Activated CD8-positive, alpha-beta memory T cell treated with anti-CD3 and anti-CD28 coated beads for 48 hours (primary cell): ENCODE measurements at regions not wholly inside any gene's neighbourhood (a gene's known extent, or its start where the extent isn't known, plus 50 kb on each side); places are given as distances from the start of the nearest gene placed in this dataset.

Experiments
- DNase-seq, 3 experiments: peaks; one replicate each; pipeline ENCODE4 v3.0.0-alpha.2; 2020; ENCODE audit warnings: low read depth in 2 of 3, low spot score in 2 of 3

DNA sequence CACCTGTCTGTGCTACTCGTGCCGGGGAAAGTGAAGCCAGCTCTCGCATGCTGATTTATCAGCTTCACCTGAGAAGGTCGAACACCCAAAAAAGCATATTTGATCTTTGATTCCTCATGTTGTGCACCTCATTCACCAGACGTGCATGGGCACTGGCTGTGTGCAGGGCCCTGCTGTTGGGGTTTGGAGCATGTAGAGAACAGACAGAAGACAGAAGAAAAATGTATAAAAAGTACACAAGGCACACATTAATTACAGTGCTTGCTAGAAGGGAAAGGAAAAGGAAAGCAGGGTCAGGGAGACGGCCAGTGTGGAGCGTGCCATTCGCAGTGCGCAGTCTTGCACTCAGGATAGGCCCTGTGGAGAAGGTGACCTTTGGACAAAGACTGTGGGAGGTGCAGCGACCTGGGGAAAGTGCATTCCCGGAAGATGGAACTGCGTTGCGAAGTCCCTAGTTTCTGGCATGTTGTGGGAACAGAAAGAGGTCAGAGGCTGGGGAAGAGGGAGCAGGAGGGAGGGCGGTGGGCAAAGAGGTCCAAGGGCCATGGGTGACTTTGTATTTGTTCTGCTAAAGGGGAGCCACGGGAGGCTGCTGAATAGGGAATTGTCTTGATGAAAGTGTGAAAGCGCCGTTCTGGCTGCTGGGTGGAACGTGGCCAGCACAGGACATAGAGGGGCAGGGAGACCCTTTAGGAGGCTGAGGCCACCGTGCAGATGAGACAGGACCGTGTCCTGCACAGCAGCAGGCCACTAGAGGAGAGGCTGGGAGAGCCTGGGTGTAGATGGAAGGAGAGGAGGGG, 232.8 kb downstream of the GLRX3 start:
- DNase-seq = no peak

DNA sequence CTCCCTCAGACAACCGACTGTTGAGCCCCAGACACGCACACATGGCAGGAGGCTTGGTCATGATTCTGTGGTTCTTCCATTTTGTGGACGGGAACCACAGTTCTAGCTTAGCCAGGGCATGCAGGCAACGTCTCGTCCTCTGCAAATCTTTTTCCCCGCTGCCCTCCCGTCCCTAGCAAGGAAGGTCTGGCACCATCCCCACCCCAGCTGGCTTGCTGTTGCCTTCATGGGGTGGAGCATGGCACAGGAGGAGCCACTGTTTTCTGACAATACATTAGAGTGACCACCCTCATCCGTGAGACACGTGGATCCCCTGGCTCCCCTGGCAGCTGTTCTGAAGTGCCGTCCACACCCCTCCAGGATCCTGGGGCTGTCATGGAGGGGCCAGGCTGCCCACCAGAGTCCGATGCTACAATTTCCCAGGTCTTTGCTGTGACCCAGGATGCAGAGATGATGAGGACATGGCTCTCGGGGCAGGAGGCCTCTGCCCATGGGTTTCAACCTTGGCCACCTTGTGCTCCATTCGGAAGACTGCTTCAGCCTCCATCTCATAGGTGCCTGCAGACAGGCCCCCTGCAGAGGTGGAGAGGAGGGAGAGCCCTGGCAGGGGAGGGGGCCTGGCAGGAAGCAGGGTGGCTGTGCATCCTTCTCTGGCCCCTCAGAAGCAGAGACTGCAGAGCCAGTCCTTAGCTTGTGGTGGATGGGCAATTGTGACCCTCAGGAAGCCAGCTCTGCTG, 233.6 kb downstream of the GLRX3 start:
- no peak for DNase-seq

- no peak for DNase-seq
Measured at GRCh38 chr10:130370721-130371120, 234.5 kb downstream of the GLRX3 start.

- no peak for DNase-seq
Measured at GRCh38 chr10:130371156-130371555, 235.0 kb downstream of the GLRX3 start.

- no peak for DNase-seq
Measured at GRCh38 chr10:130371666-130372065, 235.5 kb downstream of the GLRX3 start.

- DNase-seq = no peak
Measured at GRCh38 chr10:130372222-130372621, 236.0 kb downstream of the GLRX3 start.

GRCh38 chr10:130372866-130373265, 236.7 kb downstream of the GLRX3 start:
- DNase-seq = no peak

- no peak for DNase-seq
Measured at GRCh38 chr10:130377986-130378540, 241.9 kb downstream of the GLRX3 start.

DNA sequence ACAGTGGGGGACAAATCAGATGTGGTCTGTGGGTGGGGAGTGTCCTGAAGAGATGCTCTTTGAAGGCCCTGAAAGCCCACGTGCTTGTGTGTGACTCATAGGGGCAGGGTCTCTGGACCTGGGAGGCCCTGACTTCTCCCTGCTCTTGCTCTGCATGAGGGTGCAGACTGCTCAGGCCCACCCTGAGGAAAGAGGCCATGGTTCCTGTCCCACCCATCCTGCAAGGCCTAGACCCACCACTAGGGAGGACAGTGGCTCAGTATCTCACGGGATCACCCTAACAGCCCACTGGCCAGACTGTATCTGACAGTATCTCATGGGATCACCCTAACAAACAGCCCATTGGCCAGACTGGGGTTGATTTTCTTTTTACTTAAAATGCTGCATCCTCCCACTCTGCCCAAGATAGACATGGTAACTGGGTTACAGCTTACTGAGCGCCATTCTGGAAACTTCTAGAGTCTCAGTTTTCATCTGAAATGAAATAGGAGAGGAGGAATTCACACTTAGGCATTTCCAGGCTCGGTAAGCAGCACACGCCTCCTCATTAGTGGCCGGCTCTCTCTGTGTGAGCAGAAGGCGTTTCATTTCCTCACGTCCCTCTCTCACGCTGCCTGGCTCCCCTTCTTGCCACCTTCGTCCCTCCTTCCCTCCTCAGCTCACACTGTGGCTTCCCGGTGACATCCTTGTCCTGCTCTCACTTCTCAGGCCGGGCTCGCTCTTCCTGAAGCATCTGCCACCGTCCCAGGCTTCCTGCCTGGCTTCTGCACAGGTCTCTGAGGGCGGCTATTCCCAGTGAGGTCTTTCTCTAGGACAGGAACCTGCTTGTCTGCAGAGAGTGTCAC, 242.6 kb downstream of the GLRX3 start:
- no peak for DNase-seq

- DNase-seq = no peak
Measured at GRCh38 chr10:130380056-130380455, 243.9 kb downstream of the GLRX3 start.

GRCh38 chr10:130382031-130382430, 245.8 kb downstream of the GLRX3 start:
- DNase-seq = no peak

GRCh38 chr10:130387936-130388580, 251.9 kb downstream of the GLRX3 start:
- DNase-seq = no peak

DNA sequence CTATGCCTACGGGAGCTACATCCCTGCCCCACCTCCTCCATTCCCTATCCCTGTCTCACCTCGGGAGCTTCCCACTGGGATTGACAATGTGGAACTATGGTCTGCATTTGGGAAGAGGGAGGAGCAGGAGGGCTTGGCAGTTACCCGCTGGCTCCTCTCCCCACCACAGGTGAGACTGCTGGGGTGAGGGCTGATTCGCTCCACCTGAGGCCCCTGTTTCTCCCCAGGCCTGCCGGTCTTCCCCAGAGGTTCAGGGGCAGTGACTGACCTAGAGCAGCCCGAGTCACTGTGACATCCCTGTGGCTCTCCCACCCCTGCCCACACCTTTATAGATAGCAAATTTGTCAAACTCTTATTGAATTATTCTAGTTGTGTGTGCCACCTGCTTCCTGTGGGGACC, 252.6 kb downstream of the GLRX3 start:
- no peak for DNase-seq

DNA sequence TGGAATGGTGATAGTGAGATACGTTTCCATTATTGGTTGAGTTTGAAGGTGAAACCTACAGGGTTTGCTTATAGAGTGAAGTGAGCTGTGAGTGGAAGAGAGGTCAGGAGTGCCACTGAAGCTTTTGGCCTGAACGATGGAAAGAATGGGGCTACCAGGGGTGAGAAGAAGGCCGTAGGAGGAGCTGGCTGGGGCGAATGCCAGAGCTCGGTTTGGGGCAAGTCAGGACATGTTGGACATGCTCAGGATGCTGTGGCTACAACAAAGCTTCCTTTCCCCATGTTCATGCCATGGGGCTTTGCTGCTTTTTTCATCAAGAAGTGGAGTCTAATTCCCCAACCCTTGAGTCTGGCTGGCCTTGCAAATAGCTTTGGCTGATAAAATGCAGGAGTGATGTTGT, 253.7 kb downstream of the GLRX3 start:
- DNase-seq = no peak

- no peak for DNase-seq
Measured at GRCh38 chr10:130392031-130392430, 255.8 kb downstream of the GLRX3 start.

- DNase-seq = no peak
Measured at GRCh38 chr10:130393342-130393741, 257.2 kb downstream of the GLRX3 start.

DNA sequence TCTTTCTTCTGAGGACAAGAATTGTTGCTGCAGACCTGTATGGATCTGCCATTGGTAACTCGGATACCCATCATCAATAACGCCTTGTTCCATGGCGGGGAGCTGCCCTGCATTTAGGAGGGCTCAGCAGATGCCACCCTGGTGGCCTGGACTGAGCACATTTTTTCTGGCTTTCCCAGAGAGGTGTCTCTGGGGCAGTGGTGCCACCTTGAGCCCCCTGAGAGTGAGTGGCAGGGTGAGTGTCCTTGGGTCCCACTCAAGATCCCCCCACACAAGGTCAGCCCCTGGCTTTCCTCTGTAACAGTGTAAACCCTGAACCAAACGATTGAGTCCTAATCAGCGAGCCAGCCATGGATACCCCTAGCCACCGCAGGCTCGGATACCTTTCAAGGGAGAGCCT, 258.6 kb downstream of the GLRX3 start:
- DNase-seq = no peak

DNA sequence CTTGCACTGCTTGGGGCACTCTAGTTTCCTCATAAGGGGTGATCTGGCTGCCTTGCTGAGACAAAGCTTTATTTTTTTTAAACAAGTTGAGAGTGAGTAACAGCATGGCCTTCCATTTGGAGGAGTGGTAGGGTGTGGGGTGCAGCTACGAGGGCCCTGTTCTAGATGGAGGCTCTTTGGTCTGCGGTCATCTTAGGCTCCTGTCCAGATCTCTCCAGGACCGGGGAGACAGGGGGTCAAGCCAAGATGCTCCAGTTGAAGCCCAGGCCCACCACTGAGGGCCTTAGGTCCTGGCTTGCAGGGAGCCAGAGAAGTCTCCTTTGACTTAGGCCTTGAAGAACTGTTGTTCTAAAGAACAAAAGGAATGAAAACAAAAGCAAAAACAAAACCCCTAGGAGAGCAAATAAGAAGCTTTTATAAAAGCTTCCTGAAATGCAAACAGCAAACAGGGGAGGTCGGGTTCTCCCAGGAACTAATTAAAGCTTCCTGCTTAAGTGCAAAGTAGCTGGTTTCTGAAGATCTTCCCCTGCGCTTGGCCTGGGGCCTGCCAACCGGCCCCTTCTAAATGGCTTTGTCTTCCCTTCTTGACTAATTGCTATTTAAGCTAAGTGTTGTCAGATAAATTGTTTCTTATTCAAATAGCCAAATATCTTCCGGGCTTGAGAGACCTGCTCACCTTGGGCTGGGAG, 259.2 kb downstream of the GLRX3 start:
- DNase-seq = no peak

GRCh38 chr10:130396044-130396443, 259.9 kb downstream of the GLRX3 start:
- DNase-seq = no peak
